CD4-positive, alpha-beta T cell treated with Interleukin-1 beta for 1 hour (primary cell): ENCODE measurements at regions not wholly inside any gene's neighbourhood (a gene's known extent, or its start where the extent isn't known, plus 50 kb on each side); places are given as distances from the start of the nearest gene placed in this dataset.

ENCODE experiments used
- DNase-seq, 2 donors: peaks; one replicate each; pipeline ENCODE4 v3.0.0-alpha.2; 2020 to 2022

DNA sequence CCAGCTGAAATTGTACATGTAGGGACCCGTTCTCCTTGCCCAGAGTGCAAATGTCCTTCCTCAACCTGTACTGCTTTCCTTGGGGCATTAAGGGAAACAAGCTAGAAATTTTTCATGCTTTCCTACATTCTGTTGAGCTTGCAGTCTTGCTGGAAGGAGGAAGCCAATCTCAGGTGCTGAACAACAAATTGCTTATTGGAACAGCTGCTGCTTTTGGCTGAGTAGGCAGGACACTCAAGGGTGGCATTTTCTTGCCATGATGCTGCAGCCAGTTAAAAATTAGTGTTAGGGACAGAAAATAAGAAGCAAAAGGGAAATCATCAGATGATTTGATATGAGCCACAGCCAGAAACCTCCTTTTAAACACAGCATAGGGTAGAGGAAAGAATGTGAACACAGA lies 223.7 kb downstream of the QDPR start:
- no peak for DNase-seq

DNA sequence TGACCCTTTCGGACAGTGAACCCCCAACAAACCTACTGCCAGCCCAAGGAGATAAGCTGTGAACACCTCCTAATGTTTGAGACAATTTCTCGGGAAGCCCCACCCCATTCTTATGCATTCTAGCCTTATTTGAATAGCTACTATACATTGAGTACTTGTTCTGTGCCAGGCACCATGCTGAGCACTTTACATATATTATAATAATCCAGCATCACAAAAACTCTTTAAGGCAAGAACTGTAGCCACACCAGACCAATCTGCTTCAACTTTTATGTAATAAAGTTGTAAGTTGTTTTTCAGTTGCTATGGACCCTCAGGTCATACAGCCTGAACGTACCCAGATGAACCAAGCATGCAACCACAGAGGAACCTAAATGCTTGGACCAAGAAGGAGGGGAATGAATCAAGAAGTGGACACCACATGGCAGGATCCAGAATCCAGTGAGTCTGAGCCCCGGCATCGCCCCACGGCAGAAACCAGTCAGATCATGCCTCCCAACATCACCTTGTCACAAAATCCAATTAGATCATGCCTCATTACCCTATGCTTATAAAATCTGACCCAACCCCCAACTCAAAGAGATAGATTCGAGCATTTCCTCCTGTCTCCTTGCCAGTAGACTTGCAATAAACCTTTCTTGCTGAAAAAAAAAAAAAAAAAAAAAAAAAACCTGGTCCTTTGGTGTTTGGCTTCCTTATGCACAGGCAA lies 225.0 kb downstream of the QDPR start:
- no peak for DNase-seq

DNA sequence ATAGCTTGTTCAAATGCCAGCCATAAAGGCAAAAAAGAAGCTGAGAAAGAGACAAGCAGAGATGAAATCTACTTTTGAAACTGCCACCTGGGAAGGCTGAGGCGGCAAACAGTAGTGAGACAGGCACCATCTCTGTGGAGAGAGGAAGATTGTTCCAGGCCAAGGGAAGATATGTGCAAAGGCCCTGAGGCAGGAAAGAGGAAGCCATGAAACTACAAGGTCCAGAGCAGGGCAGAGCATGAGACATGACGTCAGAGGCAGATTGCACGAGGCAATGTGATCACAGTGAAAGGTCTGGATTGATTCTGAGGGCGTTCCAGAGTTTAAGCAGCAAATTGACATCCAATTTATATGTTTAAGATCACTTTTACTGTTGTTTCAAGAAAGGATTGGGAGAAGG lies 226.1 kb downstream of the QDPR start:
- no peak for DNase-seq

DNA sequence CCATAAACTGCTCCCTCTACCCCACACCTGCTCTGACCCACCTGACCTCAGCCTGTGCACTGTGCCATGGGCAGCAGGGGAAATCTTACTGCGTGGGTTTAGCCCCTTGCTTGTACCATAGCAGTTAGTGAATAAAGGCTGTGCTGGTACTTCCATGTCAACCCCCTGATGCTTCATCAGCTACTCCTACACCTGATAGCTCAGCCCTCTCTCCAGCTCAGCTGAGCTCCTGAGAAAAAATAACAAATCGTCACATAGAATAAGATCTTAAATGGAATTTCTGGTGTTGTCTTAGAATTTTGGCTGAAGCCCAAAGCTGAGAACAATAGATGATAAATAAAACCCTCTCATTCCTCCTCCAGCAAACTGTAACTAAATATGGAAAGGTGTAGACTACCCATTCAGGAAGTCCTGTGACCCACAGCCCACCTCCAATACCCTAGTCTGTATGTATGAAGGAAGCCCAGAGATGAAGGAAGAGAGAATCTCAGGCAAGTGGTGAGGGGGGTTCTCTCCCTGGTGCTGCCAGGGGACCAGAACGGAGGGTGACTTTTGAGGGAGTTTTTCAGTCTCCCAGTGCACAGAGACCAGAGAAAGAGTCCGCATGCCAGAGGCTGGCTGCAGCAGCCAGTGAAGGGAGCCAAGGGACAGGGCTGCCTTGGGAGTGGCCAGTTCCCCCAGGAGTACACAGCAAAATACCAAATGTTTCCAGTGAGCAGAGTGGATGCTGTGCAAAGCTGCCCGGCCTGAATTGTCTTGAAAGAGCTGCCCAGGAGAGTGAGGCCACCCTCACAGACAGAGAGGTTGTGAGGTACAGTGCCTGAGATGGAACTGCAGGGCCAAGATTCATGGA lies 227.3 kb downstream of the QDPR start:
- DNase-seq = no peak

DNA sequence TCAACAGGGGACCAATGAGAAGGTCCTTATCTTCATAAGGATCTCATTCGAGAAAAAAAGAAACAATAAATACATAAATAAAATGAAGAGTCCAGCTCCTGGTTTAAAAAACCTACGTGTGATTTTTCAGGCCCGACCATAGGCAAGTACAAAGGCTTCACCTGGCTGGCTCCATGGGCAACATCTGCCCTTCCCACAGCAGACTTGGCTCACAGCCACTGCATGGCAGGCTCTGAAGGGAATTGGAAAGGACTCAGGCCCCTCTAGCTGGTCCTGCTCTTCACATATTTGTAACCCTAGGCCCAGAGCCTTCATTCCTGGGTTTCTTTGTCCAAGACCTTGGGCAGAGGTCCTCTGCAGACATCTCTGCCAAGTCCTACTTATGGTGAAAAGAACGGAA lies 228.1 kb downstream of the QDPR start:
- no peak for DNase-seq

DNA sequence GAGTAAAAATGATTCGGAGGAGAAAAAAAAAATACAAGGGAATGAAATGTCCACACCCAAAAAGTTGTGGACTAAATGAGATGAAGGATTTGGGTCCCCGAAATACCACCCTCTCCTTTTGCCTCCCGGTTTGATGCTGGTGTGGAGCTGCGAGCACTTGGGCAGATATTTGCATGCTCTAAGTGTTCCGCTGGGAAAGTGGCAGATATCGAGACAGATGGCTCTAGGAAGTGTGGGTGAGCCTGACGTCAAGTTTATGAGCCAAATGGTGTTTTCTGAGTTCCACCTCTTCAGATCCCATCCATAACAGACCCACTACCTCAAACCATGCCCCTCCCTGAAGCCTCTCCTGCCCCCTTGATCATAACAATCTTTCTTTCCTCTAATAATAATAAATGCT lies 228.6 kb downstream of the QDPR start:
- DNase-seq = no peak

DNA sequence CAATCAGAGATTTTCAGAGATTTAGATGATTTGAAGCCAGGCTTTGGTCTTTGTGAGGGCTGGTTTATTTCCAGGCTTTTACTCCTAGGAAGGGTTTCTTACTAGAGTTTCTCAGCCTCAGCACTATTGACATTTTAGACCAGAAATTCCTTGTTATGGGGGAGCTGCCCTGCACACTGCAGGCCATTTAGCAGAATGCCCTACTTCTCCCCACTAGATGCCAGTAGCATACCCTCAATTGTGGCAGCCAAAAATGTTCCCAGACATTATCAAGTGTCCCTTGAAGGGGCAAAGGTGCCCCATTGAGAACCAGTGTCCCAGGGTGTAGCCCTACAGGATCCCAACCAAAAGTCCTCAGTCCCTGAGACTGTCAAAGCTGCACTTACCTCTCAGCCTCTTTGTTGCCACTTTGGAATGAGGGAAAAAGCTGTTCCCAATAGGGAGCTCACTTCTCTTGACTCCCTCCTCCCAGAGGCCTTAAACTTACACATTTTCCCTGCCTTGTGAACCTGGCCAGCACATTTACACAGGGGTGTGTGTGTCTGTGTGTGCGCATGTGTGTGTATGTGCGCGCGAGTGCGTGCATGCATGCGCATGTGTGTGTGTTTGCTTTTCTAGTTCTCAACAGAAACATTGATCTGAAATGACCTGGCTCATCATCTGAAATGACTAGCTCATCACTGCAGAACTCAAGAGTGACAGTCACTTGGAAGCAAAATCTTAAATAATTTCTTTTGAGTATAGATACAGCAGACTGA lies 231.4 kb downstream of the QDPR start:
- DNase-seq = no peak

DNA sequence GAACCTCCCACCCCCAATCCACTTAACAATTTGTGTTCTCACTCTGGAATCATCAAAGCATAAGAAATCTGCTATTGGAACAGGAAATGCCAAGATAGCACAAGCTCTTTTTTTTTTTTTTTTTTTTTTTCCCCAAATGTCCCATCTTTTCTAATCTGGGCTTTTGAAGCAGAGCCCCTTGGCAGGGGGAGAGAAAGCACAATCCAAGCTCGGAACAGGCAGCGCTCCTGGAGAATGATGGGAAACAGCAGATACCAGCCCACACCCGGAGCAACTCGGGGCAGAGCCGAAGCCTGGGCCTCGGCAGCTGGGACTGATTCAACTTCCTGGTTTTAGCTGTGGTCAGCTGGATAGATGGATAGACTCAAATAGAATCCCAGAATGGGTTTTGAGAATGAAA lies 235.1 kb downstream of the QDPR start:
- no peak for DNase-seq

DNA sequence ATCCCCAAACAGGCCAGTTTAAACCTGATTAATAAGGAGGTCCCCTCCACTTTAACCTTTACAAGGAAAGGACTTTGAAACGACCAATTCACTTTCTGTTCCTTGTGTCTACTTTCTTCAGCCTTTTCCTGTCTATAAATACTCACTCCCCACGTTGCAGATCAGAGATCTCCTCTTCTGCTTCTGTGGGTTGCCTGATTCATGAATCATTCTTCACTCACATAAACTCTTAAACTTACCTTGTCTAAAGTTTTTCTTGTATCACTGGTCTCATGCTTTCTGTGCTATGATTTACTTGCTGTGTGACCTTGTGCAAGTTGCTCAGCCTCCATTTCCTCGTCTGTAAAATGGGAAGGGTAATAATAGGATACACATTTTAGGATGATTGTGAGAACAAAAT lies 236.1 kb downstream of the QDPR start:
- no peak for DNase-seq

DNA sequence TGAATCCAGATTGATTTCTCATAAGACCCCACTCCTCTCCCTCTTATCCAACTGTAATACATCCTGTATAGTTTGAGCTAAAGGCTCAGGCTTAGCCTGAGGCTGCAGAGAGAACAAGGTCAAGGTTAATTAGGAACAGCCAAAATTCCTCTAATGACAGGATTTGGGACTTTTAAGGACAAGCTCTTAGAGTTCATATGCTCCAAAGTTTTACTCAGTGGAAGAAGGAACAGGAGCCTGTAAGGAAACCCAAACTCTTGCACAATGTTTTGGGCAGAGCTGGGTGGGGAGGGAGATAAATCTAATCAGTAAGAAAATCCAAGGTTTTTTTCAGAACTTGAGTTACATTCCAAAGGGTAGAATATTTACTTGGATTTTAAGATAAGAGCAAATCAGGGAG lies 238.8 kb downstream of the QDPR start:
- DNase-seq = no peak

DNA sequence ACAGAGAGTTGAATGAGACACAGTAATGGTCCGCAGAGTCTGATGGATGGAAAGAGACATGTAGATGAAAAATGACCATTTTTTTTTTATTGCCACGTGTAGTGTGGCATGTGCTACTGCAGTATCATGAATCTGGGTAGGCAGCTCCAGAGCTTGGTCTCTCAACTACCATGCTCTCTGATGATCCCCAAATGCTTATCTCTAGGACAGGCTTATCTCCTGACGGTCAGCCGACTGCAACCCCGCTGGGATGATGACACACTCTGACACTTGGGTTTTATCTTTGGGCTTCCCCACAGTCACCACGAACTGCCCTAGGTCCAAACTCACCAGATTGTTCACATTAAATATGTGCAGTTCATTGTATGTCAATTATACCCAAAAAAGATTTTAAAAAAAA lies 239.7 kb downstream of the QDPR start:
- DNase-seq = no peak

DNA sequence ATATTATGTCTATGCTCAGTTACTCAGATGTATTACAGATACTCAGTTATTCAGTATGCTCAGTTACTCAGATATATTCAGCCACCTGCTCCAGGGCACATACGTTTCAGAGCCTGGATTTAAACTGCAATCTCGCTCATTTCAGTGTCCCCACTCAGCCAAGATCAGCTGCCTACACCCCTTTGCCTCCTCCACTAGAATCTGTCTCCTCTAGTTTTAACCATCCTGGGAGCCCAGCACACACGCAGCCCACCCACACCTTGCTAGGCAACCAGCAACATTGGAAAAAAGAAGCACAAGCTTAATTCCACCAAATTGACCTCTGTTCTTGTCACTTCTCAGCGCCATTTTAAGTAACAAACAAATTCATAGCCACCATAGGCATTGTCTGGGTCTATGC lies 246.2 kb downstream of the QDPR start:
- no peak for DNase-seq

DNA sequence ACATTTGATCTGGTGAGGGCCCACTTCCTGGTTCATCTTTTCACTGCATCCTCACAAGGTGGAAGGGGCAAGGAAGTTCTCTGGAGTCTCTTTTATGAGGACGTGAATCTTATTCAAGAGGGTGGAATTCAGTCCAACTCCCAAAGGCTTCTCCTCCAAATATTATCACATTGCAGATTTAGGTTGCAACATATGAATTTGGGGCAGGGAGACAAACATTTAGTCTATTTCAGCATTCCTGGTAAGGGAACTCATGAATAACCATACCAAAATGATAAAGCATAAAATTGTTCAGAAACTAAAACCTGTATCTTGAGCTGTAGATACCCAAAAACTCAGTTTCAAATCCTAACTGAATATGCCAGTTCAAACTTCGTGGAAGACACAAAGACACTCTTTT lies 246.8 kb downstream of the QDPR start:
- DNase-seq = no peak

DNA sequence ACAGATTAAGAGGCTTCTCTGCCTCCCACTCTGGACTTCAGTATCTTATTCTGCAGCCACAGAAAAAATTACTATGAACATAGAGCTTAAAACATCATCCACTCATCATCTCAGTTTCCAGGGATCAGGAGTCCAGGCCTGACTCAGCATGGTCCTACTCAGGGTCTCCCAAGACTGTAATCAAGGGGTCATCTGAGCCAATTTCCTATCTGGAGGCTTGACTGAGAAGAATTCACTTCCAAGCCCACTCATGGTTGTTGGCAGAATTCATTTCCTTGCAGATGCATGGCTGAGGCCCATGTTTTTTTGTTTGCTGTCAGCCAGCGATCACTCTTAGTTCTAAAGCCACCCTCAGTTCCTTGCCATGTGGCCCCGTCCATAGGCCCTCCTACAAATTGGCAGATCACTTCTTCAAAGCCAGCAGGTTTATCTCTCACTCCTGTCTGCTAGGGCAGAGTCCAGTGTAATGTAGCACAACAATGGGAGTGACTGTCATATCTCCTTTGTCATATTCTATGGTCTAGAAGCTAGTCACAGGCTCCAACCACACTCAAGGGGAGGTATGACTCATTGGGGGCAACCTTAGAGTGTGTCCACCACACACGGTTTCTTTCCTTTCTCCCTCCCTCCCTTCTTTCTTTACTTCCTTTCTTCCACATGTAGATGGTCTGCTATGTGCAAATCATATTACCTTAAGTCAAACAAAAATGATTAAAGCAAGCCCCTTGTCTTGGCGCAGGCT lies 251.6 kb downstream of the QDPR start:
- no peak for DNase-seq

DNA sequence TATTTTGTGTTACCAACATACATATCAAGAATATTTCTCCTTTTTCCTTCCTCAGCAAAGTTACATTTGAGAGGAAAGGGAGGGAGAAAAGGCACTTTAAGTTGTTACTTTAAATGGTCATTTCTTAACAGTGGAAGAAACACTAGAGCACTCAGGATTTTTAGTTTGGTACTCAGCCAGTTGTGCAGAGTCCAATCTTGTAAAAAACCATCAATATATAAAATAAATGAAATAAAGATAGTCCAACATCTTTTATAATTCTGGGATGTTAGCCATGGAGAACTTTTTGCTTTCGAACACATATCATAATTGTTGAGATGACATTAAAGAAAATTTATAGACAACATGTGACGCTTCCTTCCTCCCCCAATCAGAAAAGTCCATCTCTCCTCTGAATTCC lies 253.8 kb downstream of the QDPR start:
- DNase-seq = no peak

DNA sequence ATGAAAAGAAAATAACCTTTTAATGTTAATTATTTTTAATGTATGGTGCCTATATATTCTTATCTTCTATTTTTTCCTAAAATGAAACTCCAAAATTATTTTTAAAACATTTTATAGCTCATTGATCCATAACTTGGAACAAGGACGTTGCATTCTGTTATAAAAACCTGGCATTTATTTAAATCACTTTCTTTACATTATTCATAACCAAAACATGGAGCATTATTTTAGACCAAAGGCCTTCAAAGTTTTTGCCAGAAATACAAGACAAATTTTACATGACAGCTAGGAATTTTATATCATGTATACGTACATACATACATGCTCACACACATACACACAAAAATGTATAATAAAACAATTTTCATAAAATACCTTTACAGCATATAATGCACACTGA lies 259.8 kb downstream of the QDPR start:
- DNase-seq = no peak

DNA sequence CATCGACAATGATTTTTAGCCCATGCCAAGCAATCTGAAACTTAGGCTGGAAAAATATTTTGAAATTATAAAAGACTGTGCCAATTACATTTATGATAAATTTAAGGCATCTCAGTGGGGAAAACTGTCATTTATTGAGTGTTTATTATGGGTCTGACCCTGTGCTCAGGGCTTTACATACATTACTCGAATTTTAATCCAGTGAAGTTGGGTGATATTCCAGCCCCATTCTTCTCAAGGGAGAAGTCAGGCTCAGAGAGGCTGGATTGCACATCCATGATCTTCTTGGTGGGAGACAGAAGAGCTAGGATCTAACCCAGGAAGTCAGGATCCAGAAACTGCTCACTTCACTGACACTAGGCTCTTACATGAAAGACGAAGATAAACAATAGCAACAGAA lies 260.8 kb downstream of the QDPR start:
- no peak for DNase-seq

DNA sequence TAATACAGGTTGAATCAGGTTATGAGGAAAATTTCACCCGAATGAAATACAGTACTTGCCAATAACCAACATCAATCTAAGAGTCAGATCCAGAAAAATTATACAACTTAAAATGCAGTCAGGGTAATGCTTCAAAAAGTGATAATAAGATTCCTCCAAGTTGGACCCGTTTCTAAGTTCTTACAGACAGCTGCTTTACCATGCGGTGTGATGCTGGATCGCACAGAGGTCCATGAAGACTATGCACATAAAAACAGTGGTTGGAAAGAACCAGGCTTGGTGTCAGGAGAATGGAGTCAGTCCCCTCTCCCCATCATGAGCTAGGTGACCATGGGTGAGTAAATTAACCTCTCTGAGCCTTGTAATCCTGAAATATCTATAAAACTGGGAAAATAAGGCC lies 261.3 kb downstream of the QDPR start:
- DNase-seq = no peak

DNA sequence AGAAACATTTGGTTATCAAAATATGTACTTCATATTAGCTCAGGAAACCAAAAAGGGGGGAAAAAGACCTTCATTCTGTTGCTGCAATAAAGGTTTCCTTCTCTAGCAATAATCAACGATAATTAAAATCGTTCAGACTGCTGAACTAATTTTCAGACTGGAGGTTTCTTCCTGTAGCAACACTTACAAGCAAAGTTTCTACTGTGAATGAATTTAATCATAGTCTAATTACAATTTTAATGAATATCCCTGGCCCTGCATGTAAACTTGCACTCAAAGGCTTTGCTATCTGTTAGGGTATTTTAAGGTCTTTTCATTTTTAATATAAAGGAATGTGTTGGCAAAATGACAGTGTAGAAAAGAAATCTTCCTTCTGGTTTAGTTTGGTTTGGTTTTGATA lies 265.2 kb downstream of the QDPR start:
- no peak for DNase-seq

DNA sequence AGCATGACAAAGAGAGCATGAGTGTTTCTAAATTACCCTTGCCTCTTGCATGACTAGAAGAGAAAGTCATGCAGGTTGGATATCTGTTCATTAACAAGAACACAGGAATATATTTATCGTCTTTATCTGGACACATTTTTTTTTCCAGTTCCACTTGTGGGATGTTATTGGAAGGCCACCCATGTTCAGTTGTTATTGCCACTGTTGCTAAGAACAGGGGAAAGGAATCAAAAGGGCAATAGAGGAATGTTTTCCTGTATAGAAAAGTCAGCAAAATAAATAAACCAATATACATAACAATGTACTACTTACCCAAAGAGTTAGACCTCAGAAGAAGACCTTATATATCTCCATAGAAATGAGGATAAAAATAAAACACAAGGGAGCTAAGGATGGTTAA lies 270.1 kb downstream of the QDPR start:
- no peak for DNase-seq

DNA sequence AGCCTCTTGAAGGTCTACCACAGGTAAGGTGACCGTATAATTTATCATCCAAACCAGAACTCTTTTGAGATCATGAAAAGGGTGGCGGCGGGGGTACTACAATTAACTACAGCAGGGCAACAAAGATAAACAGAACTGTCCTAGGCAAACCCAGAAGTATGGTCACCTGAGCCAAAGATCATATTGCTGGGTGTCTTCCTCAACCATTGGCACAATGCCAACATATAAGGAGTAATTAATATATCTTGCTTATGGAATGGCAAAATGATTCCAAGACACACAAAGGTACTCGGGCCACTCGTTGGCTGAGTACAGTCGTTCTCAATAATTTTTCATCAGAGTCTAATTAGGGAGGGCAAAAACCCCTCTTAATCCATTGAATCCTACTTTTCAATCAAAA lies 273.3 kb downstream of the QDPR start:
- DNase-seq = no peak

DNA sequence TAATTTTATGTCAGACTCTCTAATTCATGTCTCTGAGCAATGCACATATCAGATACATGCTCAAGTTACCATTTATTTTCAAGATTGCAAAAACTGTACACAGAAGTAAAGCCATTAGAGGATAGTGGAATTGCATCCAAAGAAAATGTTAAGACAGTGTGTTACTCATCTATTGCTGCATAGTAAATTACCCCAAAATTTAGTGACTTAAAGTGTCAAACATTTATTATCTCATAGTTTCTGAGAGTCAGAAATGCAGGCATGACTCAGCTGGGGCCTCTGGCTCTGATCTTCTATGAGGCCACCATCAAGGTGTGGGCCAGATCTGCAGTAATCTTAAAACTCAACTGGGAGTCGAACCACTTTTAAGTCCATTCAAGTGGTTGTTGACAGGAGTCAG lies 275.2 kb downstream of the QDPR start:
- DNase-seq = no peak

DNA sequence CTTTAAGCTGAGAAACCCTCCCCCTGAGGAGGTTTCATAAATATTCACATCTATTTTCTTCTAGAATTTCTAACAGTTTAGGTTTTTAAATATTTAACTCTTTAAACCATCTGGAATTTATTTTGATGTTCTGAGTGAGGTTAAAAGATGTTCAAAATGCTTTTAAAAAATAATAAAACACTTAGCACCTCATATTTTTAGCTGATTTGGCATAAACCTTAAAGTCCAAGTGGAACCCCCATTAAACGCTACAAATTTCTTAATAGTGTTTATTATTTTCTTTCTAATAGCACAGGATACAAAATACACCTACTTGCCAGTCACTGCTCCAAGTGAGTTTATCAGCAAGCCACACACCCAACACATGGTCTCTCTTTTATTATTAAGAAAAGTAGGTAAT lies 277.2 kb downstream of the QDPR start:
- DNase-seq = no peak
